ENCODE measurements at regions not wholly inside any gene's neighbourhood (a gene's known extent, or its start where the extent isn't known, plus 50 kb on each side); places are given as distances from the start of the nearest gene placed in this dataset.
A peak's percentile ranks its signal among the peaks of the same experiment; 100 is the strongest.
"Not testable (repeated sequence)": the region's sequence is repeated elsewhere in the genome, so short reads cannot be mapped to it uniquely, and the experiment has no call there.

- H3K27me3 ChIP-seq (ENCODE audit: control insufficient read depth in 1 of 2, insufficient read depth in 1 of 2, low read length in 2 of 2): peaks cover 0 to 31% of the 10 kb centered on the region in 2 experiments
- H2BK5ac ChIP-seq (ENCODE audit: low read depth, low read length, poor library complexity, severe bottlenecking); H3K36me3 ChIP-seq (ENCODE audit: control insufficient read depth in 1 of 2, insufficient read depth in 2 of 2, low read depth in 1 of 2, low read length in 2 of 2); H2BK120ac ChIP-seq (ENCODE audit: low read depth, low read length); H3K79me1 ChIP-seq (replicated peaks; ENCODE audit: low read length, poor library complexity, severe bottlenecking); H3K14ac ChIP-seq (ENCODE audit: low read length in 2 of 2); H3K4me2 ChIP-seq (ENCODE audit: low read length, poor library complexity, severe bottlenecking); H3K9ac ChIP-seq (ENCODE audit: low read length); H2AFZ ChIP-seq (ENCODE audit: low read depth, low read length); H3K23ac ChIP-seq (ENCODE audit: low read length in 2 of 2); H2BK15ac ChIP-seq (ENCODE audit: low read depth, poor library complexity, severe bottlenecking); H2BK12ac ChIP-seq (ENCODE audit: low read length in 2 of 2); H3K27ac ChIP-seq (ENCODE audit: low read length, poor library complexity, severe bottlenecking); H3K4me1 ChIP-seq (ENCODE audit: control insufficient read depth, insufficient read depth, low read depth, low read length); H4K91ac ChIP-seq (ENCODE audit: low read length); H4K8ac ChIP-seq (ENCODE audit: low read length); DNase-seq; H3K9me3 ChIP-seq (ENCODE audit: control insufficient read depth, low read length); H3K4ac ChIP-seq (ENCODE audit: low read depth in 1 of 2, low read length in 2 of 2); H3K18ac ChIP-seq (ENCODE audit: low read depth in 1 of 2, low read length in 2 of 2); H3K4me3 ChIP-seq (ENCODE audit: insufficient read depth in 1 of 2, low read depth in 1 of 2, low read length in 2 of 2): not testable (repeated sequence)
- 35% methylated on average over 2 of the region's 5 CpGs for WGBS
- peak overlapping the region; percentile 9 for H2AK5ac ChIP-seq (ENCODE audit: low read length, severe bottlenecking)
These were observed 107.7 kb downstream of the TRIM43 start for GRCh38 chr2:95699201-95700184.

GRCh38 chr2:95700519-95700918 is 108.7 kb downstream of the TRIM43 start:
- Histone ChIP-seq H3K36me3 (ENCODE audit: control insufficient read depth in 1 of 2, insufficient read depth in 2 of 2, low read depth in 1 of 2, low read length in 2 of 2) (no peaks in the 10 kb centered on the region), H2BK12ac (ENCODE audit: low read length in 2 of 2) (no peak overlapping the region), H3K4ac (ENCODE audit: low read depth in 1 of 2, low read length in 2 of 2) (no peak overlapping the region), H3K27me3 (ENCODE audit: control insufficient read depth in 1 of 2, insufficient read depth in 1 of 2, low read length in 2 of 2) (peaks cover 0 to 24% of the 10 kb centered on the region in 2 experiments), H2BK5ac (ENCODE audit: low read depth, low read length, poor library complexity, severe bottlenecking) (no peak overlapping the region), H4K8ac (ENCODE audit: low read length) (no peak overlapping the region), H2BK120ac (ENCODE audit: low read depth, low read length) (no peak overlapping the region), H3K4me3 (ENCODE audit: insufficient read depth in 1 of 2, low read depth in 1 of 2, low read length in 2 of 2) (no peak overlapping the region), H3K23ac (ENCODE audit: low read length in 2 of 2) (no peak overlapping the region), H3K18ac (ENCODE audit: low read depth in 1 of 2, low read length in 2 of 2) (no peak overlapping the region), H2AFZ (ENCODE audit: low read depth, low read length) (no peak overlapping the region), H3K9ac (ENCODE audit: low read length) (no peak overlapping the region), H4K91ac (ENCODE audit: low read length) (no peak overlapping the region), H2BK15ac (ENCODE audit: low read depth, poor library complexity, severe bottlenecking) (no peak overlapping the region), H3K27ac (ENCODE audit: low read length, poor library complexity, severe bottlenecking) (no peak overlapping the region), H2AK5ac (ENCODE audit: low read length, severe bottlenecking) (no peak overlapping the region), H3K14ac (ENCODE audit: low read length in 2 of 2) (no peak overlapping the region), H3K79me1 (replicated peaks; ENCODE audit: low read length, poor library complexity, severe bottlenecking) (no peaks in the 10 kb centered on the region), H3K4me1 (ENCODE audit: control insufficient read depth, insufficient read depth, low read depth, low read length) (peaks cover 7% of the 10 kb centered on the region), H3K9me3 (ENCODE audit: control insufficient read depth, low read length) (no peaks in the 10 kb centered on the region), H3K4me2 (ENCODE audit: low read length, poor library complexity, severe bottlenecking) (no peak overlapping the region)
- DNase-seq: no peak
- WGBS: 67% methylated on average over 3 of the region's 4 CpGs

- no peak overlapping the region for H3K4me3 ChIP-seq (ENCODE audit: insufficient read depth in 1 of 2, low read depth in 1 of 2, low read length in 2 of 2)
- H4K91ac ChIP-seq (ENCODE audit: low read length): no peak overlapping the region
- no peak overlapping the region for H3K27ac ChIP-seq (ENCODE audit: low read length, poor library complexity, severe bottlenecking)
- H2BK5ac ChIP-seq (ENCODE audit: low read depth, low read length, poor library complexity, severe bottlenecking): no peak overlapping the region
- no peak overlapping the region for H3K4ac ChIP-seq (ENCODE audit: low read depth in 1 of 2, low read length in 2 of 2)
- no peak overlapping the region for H4K8ac ChIP-seq (ENCODE audit: low read length)
- no peak overlapping the region for H3K18ac ChIP-seq (ENCODE audit: low read depth in 1 of 2, low read length in 2 of 2)
- no peak overlapping the region for H3K14ac ChIP-seq (ENCODE audit: low read length in 2 of 2)
- H3K27me3 ChIP-seq (ENCODE audit: control insufficient read depth in 1 of 2, insufficient read depth in 1 of 2, low read length in 2 of 2): peaks cover 0 to 20% of the 10 kb centered on the region in 2 experiments
- no peaks in the 10 kb centered on the region for H3K36me3 ChIP-seq (ENCODE audit: control insufficient read depth in 1 of 2, insufficient read depth in 2 of 2, low read depth in 1 of 2, low read length in 2 of 2)
- no peaks in the 10 kb centered on the region for H3K79me1 ChIP-seq (replicated peaks; ENCODE audit: low read length, poor library complexity, severe bottlenecking)
- H3K9ac ChIP-seq (ENCODE audit: low read length): no peak overlapping the region
- H3K4me1 ChIP-seq (ENCODE audit: control insufficient read depth, insufficient read depth, low read depth, low read length): peaks cover 7% of the 10 kb centered on the region
- no peak overlapping the region for H3K4me2 ChIP-seq (ENCODE audit: low read length, poor library complexity, severe bottlenecking)
- H2BK15ac ChIP-seq (ENCODE audit: low read depth, poor library complexity, severe bottlenecking): no peak overlapping the region
- 72% methylated on average over 6 of the region's 7 CpGs for WGBS
- no peak overlapping the region for H2BK120ac ChIP-seq (ENCODE audit: low read depth, low read length)
- H3K23ac ChIP-seq (ENCODE audit: low read length in 2 of 2): no peak overlapping the region
- H2AK5ac ChIP-seq (ENCODE audit: low read length, severe bottlenecking): no peak overlapping the region
- H2BK12ac ChIP-seq (ENCODE audit: low read length in 2 of 2): no peak overlapping the region
- DNase-seq: no peak
- no peaks in the 10 kb centered on the region for H3K9me3 ChIP-seq (ENCODE audit: control insufficient read depth, low read length)
- H2AFZ ChIP-seq (ENCODE audit: low read depth, low read length): no peak overlapping the region
These were observed 110.7 kb downstream of the TRIM43 start for GRCh38 chr2:95702471-95702870.

- H2AK5ac ChIP-seq (ENCODE audit: low read length, severe bottlenecking); H3K9ac ChIP-seq (ENCODE audit: low read length); H2BK15ac ChIP-seq (ENCODE audit: low read depth, poor library complexity, severe bottlenecking); H3K79me1 ChIP-seq (replicated peaks; ENCODE audit: low read length, poor library complexity, severe bottlenecking); H2AFZ ChIP-seq (ENCODE audit: low read depth, low read length); H3K23ac ChIP-seq (ENCODE audit: low read length in 2 of 2); H3K4me2 ChIP-seq (ENCODE audit: low read length, poor library complexity, severe bottlenecking); H3K9me3 ChIP-seq (ENCODE audit: control insufficient read depth, low read length); H2BK12ac ChIP-seq (ENCODE audit: low read length in 2 of 2); H3K4me3 ChIP-seq (ENCODE audit: insufficient read depth in 1 of 2, low read depth in 1 of 2, low read length in 2 of 2); H3K14ac ChIP-seq (ENCODE audit: low read length in 2 of 2); H3K18ac ChIP-seq (ENCODE audit: low read depth in 1 of 2, low read length in 2 of 2); H2BK5ac ChIP-seq (ENCODE audit: low read depth, low read length, poor library complexity, severe bottlenecking); H2BK120ac ChIP-seq (ENCODE audit: low read depth, low read length); H3K27ac ChIP-seq (ENCODE audit: low read length, poor library complexity, severe bottlenecking); H4K8ac ChIP-seq (ENCODE audit: low read length); DNase-seq; H4K91ac ChIP-seq (ENCODE audit: low read length); H3K4me1 ChIP-seq (ENCODE audit: control insufficient read depth, insufficient read depth, low read depth, low read length); H3K36me3 ChIP-seq (ENCODE audit: control insufficient read depth in 1 of 2, insufficient read depth in 2 of 2, low read depth in 1 of 2, low read length in 2 of 2); H3K4ac ChIP-seq (ENCODE audit: low read depth in 1 of 2, low read length in 2 of 2): not testable (repeated sequence)
- peaks cover 0 to 18% of the 10 kb centered on the region in 2 experiments for H3K27me3 ChIP-seq (ENCODE audit: control insufficient read depth in 1 of 2, insufficient read depth in 1 of 2, low read length in 2 of 2)
- 46% methylated on average over 2 of the region's 2 CpGs for WGBS
These were observed 115.4 kb downstream of the TRIM43 start for GRCh38 chr2:95707161-95707560.
